GM21447 (cell line): ENCODE measurements at regions not wholly inside any gene's neighbourhood (a gene's known extent, or its start where the extent isn't known, plus 50 kb on each side); places are given as distances from the start of the nearest gene placed in this dataset.

Experiments
- ATAC-seq: cut with Tn5 transposase; IDR thresholded peaks from one replicate; pipeline ENCODE4 v1.9.1; 2021; ENCODE audit not compliant: unreplicated experiment

- no peak for ATAC-seq
These were observed 107.9 kb upstream of the CDH20 start for GRCh38 chr18:61225336-61225735.

- no peak for ATAC-seq
These were observed 96.7 kb upstream of the CDH20 start for GRCh38 chr18:61236356-61237057.

- no peak for ATAC-seq
These were observed 95.7 kb upstream of the CDH20 start for GRCh38 chr18:61237529-61237928.

GRCh38 chr18:61239051-61239450, 94.2 kb upstream of the CDH20 start:
- ATAC-seq = no peak

GRCh38 chr18:61241260-61241853, 91.9 kb upstream of the CDH20 start:
- no peak for ATAC-seq

GRCh38 chr18:61244632-61245031, 88.6 kb upstream of the CDH20 start:
- ATAC-seq = no peak

- ATAC-seq = no peak
These were observed 88.0 kb upstream of the CDH20 start for GRCh38 chr18:61245276-61245675.

- ATAC-seq = no peak
These were observed 84.6 kb upstream of the CDH20 start for GRCh38 chr18:61248589-61248988.

GRCh38 chr18:61256291-61256690, 76.9 kb upstream of the CDH20 start:
- no peak for ATAC-seq

GRCh38 chr18:61261870-61262269, 71.4 kb upstream of the CDH20 start:
- no peak for ATAC-seq

GRCh38 chr18:61272793-61273192, 60.4 kb upstream of the CDH20 start:
- no peak for ATAC-seq

- ATAC-seq = no peak
These were observed 59.7 kb upstream of the CDH20 start for GRCh38 chr18:61273533-61273932.

- no peak for ATAC-seq
These were observed 58.7 kb upstream of the CDH20 start for GRCh38 chr18:61274416-61274960.

- no peak for ATAC-seq
These were observed 55.4 kb upstream of the CDH20 start for GRCh38 chr18:61277808-61278207.

GRCh38 chr18:61281431-61281830, 51.8 kb upstream of the CDH20 start:
- ATAC-seq = no peak

GRCh38 chr18:61282926-61283325, 50.3 kb upstream of the CDH20 start:
- ATAC-seq = no peak
